CD1c-positive myeloid dendritic cell (primary cell): ENCODE measurements at regions not wholly inside any gene's neighbourhood (a gene's known extent, or its start where the extent isn't known, plus 50 kb on each side); places are given as distances from the start of the nearest gene placed in this dataset.
"Not testable (repeated sequence)": the region's sequence is repeated elsewhere in the genome, so short reads cannot be mapped to it uniquely, and the experiment has no call there.

Experiments used
- DNase-seq: peaks from one replicate; pipeline ENCODE4 v3.0.0-alpha.2; 2016; ENCODE audit errors: extremely low spot score

DNA sequence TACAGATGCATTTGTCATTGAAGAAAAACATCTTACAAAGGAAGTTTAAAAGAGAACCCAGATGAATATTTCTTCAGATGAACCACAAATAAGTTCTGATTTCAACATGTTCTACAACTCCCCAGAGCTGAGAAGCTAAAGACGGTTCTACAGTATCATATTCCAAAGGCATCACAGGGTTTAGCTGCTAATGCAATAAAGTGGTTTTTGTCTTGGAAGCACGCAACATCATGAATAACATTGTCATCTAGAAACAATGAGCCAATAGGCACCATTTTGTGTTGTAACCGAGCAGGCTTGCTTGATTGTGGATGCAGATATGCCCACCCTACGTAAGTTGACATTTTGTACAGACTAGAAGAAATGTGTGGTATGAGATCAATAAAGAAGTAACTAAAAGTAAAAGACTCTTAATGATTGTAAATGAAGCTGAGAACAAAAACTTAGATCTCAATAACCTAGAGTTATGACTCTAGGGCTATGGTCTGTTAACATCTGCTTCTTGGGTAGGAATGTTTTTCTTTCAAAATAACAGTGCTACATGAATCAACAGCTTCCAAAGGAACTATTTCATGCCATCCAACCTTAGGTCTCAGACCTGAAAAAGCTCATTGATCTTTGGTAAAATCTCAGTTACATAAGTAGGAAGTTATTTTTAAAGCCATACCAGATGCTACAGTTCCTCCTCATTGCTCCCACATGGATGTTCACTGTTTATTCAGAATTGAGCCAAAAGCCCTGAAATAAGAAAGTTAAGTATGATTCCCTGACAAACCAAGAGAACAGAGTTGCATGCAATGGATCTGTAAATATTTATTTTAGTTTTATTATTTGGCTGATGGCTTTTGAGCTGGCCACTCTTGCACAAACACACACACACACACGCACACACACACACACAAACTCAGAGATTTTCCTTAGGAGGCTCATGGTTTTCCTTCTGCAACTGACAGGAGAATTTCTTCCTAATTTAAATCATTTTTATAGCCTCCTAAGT is 118.7 kb upstream of the SLCO6A1 start:
- no peak for DNase-seq

DNA sequence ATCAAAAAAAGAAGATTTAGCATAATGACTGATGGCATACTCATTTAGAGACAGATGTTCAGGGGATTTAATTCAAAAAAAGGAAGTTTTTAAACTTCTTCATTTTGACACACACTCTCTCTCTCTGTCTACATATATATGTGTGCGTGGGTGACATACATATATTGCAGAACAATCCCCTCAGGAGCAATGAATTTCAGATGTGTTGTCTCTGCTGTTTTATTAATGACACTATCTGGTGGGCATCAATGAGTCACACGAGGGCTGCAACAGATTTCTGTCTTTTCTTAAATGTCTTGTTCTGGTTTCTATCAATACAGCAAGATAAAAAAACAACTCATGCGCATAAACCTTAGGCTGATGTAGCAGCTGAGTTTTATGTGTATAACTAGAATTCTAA is 123.5 kb upstream of the SLCO6A1 start:
- peak; percentile 31 for DNase-seq

DNA sequence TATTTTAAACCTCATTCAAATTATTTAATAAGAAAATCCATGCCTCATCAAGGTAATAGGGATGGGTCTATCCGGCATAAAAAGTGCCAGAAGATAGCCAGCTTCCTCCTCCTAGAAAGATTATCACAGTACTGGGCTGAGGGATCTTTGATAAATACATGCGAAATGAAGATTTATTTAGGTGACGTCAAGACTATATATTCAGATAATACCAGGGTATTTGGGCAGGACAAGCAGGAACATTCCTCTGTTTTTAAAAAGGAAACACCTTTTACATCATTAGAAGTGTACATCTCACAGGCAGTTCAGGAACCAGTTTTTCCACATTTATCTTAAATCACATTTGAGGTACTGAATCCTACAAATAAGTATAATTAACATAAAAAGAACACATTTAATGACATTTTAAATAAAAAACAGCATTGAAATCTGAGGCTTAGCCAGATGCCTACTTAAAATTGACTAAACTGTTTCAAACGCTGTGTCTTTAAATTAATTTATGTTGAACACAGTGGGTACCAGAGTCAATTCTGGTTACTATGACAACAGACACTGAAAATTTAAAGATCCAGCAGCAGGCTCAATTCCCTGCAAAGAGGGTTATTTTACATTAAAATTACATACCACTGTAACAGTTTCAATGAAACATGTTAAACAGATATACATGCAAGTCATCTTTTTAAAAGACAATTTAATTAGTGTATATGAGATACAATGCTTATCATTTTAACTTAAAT is 124.7 kb upstream of the SLCO6A1 start:
- no peak for DNase-seq

DNA sequence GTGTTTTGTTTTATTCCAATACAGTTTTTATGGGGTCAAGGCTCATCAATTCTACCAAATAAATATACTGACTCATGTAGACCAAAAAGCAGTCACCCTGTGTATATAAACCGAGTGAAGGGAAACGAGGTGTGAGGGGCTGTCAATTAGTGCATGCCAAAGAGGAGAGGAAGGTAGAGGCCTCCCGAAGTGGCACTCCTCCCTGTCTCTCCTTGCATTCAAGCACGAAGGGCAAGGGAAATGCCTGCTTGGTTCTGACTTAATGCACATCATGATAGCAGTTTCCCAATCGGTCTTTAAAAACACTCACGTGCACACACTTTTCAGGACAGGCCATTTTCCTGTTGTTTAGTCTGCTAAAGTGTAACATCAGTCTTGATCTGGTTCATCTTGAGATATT is 125.6 kb upstream of the SLCO6A1 start:
- no peak for DNase-seq

DNA sequence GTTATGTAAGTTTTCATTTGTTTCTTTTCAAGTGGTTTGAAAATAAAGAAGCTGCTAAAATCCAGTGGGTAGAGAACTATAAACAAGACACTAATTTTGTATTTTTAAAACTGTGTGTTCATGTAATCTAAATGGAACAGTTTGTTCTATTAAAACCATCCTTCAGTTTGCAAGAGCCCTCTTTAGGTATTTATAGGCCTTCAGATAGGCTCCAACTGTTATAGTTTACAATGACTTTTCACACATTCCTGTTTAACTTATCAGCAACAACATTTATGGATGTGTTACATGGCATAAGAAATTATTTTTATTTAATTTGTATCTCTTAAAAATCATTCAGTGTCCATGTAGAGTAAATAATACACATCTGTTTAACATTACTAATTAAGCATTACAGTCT is 126.7 kb upstream of the SLCO6A1 start:
- no peak for DNase-seq

DNA sequence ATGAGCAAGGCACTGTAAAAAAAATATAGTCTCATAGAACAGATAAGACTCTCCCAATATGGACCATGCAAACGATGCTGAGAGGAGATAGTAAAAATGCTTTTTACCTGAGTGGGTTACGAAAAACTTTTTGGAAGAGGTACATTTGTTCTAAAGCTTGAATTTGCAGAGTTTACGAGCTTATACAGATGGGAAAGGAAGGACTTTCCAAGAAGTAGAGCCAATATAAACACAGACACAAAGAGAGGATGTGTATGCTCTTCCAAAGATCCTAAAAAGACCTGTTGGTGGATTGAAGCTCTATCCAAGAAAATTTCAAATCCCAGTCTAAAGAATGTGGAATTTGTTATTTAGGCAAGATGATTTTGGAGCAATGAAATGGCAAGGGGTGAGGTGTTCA is 127.1 kb upstream of the SLCO6A1 start:
- DNase-seq = no peak

DNA sequence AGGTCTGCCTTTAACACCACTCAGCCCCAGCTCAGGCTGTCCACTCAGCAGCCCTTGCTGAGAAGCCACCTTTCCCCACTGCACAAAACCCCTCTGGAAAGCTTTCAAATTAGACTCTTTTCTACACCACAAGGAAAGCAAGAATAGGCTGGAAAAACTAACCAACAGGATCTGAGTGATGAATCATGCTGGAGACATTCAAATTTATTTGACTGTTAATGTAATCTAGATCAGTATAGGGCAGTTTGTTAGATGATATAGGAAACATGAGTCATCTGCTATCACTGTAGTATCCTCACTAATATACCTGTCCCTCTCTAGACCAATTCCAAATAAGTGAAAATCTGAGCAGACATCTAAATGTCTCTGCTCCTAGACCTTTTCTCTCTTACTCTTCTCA is 127.8 kb upstream of the PAM start:
- no peak for DNase-seq

DNA sequence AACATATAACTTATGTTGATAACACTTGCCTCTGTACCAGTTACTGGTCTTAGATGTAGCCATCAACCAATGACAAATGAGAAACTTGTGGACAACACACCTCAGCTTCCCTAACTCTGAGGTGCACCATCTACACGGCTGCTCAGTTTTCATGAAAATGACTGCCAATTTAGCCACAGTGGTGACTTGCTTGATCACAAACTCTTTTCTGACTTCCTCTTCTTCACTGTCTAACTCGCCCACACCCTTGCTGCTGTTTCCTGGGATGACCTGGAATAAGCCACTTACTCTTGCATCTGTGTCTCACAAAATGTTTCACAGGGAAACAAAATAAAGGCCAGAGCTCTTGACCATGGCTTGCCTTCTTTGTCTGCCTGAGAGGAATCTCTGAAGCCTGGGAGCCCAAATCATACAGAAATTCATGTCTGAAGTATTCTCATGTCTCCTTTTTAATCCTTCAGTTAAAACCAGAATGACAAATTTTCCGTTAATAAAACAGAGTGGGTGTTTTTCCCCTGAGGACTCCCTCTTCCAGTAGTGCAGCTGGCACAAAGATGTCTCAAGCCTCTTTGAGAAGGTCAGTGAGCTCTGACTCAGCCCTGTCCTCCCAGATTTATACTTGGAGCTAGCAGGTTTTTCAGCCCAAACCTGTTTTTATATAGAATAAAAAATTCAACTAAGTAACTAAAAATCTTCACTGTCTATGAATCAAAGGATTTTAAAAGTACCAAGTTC is 126.5 kb upstream of the PAM start:
- peak; percentile 31 for DNase-seq

DNA sequence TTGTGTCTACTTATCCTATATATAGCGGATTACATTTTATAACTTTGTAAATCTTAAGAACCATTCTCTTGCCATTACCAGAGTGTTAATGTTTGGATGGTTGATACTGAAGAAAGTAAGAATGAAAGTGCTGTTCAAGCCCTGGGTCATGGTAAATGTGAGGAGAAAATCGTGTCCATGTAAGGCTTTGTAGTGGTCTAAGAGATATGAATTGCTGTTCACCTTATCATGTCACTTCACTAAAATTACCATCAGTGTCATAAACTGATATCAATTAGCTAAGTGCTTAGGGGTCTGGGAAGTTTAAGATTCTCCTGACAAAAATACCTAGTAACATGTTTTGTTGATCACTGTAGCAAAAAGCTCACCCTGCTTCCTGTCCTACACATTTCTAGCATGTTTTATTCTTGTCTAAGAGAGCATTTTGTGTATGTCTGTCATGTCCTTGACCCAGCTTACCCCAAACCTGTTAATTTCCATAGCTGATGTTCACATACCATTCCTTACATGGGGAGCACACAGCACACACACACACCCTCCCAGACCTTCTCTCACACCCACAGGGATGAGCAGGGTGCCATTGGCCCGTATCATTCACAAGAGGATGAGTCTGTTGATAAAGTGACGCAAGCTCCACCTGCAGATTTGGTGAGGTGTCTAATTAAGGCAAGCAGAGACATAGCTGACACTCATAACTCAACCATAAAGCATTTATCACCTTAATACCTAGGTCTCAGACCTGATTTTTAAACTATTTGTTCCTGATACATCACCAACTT is 125.1 kb upstream of the PAM start:
- no peak for DNase-seq

DNA sequence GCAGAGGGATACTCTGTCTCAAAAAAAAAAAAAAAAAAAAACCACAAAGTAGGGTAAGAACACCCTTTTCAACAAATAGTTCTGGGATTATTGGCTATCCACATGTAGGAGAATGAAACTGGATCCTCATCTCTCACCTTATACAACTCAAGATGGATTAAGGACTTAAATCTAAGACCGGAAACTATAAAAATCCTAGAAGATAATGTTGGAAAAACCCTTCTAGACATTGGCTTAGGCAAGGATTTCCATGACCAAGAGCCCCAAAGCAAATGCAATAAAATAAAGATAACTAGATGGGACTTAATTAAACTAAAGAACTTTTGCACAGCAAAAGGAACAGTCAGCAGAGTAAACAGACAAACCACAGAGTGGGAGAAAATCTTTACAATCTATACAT is 119.7 kb upstream of the PAM start:
- not testable (repeated sequence) for DNase-seq

DNA sequence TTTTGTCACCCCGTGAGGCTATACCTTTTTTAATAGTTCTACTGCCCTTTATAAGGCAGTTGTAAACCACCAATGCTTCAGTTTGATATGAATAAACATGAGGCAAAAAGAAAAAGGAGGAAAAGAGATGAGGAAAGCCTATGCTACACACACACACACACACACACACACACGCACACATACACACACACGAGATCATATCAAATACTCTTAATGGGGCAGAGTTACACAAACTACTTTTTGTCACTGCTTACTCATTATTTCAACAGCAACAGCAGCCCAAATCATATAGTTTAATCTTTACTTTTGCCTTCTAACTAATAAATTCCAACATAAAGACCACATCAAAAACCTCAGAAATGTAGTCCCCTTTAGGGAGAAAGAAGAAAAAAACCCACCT is 116.8 kb upstream of the PAM start:
- no peak for DNase-seq

DNA sequence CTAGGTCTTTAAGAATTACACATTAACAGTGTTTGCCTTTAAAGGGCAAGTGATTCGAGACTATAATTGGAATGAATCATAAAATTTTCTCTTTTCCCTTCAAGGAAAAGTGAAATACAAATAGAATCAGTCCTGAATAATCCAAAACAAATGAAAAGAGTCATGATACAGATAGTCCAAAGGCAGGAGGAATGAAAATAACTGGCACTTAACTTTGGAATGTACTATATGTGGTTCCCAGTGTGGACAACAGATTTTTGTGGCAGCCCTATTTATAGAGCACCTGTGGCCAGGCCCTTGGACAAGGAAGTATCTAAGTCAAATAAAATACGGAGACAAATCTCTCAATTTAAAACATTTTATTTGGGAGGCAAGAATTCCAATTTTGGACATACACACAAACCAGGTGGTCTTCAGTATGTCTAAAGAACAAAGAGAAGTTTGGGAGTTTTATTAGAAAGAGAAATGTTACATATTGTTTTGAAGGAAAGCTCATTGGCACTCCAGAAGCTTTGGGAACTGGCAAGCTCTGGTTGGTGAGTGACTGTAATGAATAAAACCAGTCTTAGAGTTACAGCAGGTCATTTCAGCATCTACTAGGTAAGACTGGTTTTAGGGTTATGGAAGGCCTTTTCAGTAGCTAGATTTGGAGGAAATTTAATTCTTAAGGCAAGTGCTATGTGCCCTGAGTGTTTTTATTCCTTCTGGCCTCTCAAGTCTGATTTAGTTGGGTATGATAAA is 116.0 kb upstream of the PAM start:
- no peak for DNase-seq

DNA sequence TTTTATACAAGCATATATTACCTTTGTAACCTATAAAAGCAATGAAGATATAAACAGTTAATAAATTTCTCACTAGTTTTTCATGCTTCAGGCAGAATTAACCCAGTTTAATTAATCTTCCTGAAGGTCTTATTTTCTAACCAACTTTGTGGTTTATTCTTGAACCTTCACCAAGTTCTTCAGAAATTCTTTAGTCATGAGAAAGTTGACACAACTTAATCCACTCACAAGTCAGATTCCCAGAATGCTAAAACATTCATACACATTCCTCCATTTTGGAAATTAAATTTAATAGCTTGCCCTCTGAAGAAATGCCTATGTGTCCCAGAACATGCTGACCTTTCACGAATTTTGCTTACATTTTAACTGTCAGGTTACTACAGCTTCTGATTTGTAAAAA is 105.4 kb upstream of the PAM start:
- DNase-seq = no peak

DNA sequence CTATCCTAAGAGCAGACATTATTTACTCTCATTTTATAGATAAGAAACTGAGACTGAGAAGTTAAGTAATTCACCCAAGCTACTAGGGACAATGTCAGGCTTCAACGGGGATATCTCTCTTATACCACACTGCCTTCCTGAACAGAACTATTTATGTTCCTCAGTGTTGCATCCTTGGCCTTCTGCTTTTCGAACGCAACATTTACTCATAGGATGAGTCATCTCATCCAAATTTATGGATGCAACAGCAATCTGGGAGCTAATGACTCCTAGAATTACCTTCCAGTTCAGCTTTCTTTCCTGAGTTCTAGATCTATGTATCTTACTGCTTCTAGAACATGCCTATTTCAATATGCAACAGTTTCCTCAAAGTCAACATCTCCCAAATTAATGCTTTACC is 103.6 kb upstream of the PAM start:
- no peak for DNase-seq

DNA sequence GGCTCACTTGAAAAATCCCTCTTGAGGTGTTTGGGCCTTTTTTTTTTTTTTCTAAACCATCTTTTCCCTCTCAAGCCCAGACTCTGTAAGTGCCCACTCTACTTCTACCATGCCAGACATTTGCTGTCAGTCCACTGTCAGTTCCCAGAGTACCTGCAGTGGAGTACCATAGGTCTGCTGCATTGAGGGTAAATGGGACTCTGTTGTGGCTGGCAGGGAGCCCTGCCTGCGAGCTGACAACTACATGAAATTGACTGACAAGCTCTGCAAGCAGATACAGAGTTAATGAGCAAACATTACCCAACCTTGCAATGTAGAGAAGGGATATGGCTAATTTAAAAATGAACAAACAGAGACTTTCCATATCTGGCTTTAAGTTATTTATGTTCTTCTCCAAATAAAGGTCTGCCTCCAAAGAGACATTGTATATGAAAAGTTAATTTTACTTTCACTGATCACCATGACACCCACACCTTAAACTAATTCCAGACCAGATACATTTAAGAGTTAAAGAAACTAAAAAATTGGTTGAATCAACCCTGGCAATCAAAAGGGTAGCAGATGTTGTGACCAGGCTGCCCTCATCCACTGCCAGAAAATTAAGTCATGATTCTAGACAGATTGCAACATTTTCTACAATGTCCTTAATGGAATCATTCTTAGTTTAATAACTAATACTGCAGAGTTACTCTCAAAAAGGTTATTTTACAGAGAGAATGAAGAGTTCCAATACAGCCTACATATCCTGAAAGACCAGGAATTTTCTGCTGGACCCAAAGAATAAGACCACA is 100.4 kb upstream of the PAM start:
- DNase-seq = no peak

DNA sequence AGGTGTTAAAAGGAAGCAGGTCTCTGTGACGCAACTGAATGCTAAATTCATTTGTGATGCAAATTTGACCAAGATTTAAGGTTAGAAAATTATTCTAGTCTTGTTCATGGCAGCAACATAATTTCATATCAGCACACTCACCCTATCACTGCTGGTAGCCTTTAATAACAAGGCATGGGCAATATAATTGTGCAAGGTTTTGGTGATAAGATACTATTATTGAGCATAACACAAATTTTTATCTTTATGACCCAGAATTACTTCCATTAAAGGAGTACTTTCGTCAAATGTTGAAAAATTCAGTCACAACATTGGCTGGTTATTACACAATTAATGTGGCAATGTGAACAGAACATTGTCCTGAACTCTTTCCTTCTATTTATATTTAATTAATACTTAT is 96.0 kb upstream of the PAM start:
- no peak for DNase-seq

DNA sequence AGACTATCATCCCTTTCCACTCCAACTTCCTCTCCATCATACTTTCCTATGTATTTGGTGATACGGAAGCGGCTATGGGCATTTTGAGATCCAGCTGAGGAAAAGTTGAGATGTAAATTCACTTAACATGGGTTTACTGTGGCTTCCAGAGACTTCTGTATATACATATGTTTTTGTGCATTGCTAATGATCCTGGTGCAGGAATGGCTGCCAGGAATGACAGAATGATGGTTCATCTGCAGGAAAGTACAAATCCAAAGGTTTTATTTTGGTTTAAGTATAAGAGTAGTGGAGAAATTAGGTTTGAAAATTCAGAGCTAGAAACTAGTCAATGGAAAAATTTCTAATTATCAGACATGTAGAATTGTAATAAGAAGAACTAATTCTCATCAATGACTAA is 95.0 kb upstream of the PAM start:
- no peak for DNase-seq

DNA sequence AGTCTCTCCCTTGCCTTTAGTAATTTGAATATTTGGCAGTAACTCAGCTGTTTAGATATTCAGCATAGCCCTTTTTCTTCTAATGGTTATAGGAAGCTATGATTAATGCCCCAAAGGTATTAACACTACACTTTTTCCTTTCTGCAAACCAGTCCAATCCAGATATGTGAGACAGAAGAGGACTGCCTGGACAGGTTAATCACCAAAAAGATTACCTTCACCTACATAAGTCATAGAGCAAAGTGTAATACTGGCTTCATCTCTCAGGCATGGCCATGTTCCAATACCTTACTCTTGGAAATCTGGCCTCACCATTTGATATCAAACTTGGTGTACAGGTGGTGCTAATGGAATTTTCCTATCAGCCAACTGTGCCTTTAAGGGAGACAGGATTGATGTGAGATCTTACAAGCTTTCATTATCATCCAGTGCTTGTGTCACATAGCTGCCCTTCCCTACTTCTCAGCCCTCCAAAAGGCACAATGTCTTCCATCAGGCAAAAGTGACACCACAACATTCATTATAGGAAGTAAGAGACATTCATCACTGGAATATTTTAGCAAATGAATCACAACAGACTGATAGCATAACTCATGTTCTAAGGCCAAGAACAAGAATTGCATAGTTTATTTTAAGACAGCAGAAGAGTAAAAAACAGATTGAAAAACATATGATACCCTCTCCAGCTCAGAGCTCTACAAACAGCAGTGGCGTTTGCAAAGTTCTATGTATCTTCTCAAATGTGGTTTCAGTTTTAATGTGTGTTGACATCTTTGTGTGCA is 91.2 kb upstream of the PAM start:
- DNase-seq = no peak

DNA sequence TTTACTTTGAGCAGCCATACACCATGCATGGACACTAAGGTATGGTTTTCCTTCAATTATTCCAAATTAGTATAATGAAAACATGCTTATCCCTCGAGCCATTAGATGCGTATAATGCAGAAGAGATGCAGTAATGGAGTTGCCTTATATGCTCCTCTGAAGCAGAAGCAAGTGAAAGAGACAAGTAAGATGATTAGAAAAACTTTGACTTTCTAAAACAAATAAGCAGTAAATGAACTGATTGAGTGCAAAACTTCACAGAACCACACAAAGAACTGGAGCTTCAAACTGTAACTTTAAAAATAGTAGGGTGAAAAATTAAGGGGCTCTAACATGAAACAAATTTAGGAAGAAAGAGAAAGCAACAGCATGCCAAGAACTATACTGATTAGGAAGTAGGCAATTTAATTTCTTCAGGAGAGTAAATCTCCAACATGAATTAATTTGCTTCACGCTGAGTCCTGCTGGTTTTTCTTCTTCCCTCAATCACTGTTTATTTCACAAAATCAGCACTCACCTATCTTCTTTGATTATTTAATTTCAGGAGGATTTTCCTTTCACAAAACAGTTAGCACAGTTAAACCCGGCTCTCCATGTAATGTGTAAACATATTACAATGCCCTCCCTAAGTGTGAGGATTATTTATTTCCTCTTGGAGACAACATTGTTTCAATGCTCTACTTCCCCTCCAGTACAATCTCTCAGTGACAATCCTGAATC is 90.3 kb upstream of the PAM start:
- DNase-seq = no peak
